Keratinocyte (primary cell): ENCODE measurements at regions not wholly inside any gene's neighbourhood (a gene's known extent, or its start where the extent isn't known, plus 50 kb on each side); places are given as distances from the start of the nearest gene placed in this dataset.

ENCODE experiments used
- DNase-seq: peaks from one replicate; pipeline ENCODE4 v3.0.0-alpha.2; 2011; ENCODE audit warnings: low read depth, missing footprints, low spot score
- FAIRE-seq: peaks from 2 replicates; lab custom pipeline; 2011; peaks lifted over from hg19 to GRCh38; lab: Jason Lieb, UNC
- H2AFZ ChIP-seq: 2 replicates; pipeline ENCODE4 v1.6.0; 2012; ENCODE audit warnings: low read length, control low read depth, inconsistent platforms; ENCODE audit not compliant: control insufficient read depth
- H3K27ac ChIP-seq: 2 replicates; pipeline ENCODE4 v1.5.1; 2011; ENCODE audit warnings: low read length; ENCODE audit not compliant: control insufficient read depth, insufficient read depth
- H3K27me3 ChIP-seq: 3 replicates; pipeline ENCODE4 v1.6.0; 2011; ENCODE audit warnings: low read length; ENCODE audit not compliant: control insufficient read depth, insufficient read depth; ENCODE audit errors: extremely low read depth
- H3K36me3 ChIP-seq, 2 experiments: 2 replicates in 1 of 2; 3 replicates in 1 of 2; pipeline ENCODE4 v1.5.1; 2011; ENCODE audit warnings: low read length in 2 of 2, mild to moderate bottlenecking in 1 of 2; ENCODE audit not compliant: control insufficient read depth in 2 of 2, insufficient read depth in 2 of 2; ENCODE audit errors: extremely low read depth in 1 of 2
- H3K4me1 ChIP-seq: 3 replicates; pipeline ENCODE4 v1.5.1; 2011; ENCODE audit warnings: low read length; ENCODE audit not compliant: control insufficient read depth, insufficient read depth; ENCODE audit errors: extremely low read depth
- H3K4me2 ChIP-seq: 3 replicates; pipeline ENCODE4 v1.6.0; 2011; ENCODE audit warnings: low read depth, low read length; ENCODE audit not compliant: control insufficient read depth, insufficient read depth; ENCODE audit errors: extremely low read depth
- H3K4me3 ChIP-seq, 3 experiments: fragments of 200-600 bp in 1 of 3; sonication (generic) in 1 of 3; 2 replicates in 2 of 3; 3 replicates in 1 of 3; pipeline ENCODE4 v1.5.1; 2011 to 2016; ENCODE audit warnings: low read length in 3 of 3, mild to moderate bottlenecking in 3 of 3, control low read depth in 2 of 3, inconsistent platforms in 1 of 3, low read depth in 1 of 3, mixed read lengths in 1 of 3, mixed run types in 1 of 3, moderate library complexity in 1 of 3; ENCODE audit not compliant: control insufficient read depth in 2 of 3, insufficient read depth in 2 of 3; ENCODE audit errors: extremely low read depth in 1 of 3
- H3K79me2 ChIP-seq: 2 replicates; pipeline ENCODE4 v1.6.0; 2012; ENCODE audit warnings: low read length; ENCODE audit not compliant: control insufficient read depth, insufficient read depth
- H3K9ac ChIP-seq: 3 replicates; pipeline ENCODE4 v1.6.0; 2011; ENCODE audit warnings: low read length; ENCODE audit not compliant: control insufficient read depth, insufficient read depth; ENCODE audit errors: extremely low read depth
- H3K9me1 ChIP-seq: 3 replicates; pipeline ENCODE4 v1.6.0; 2011; ENCODE audit warnings: low read length; ENCODE audit not compliant: control insufficient read depth, insufficient read depth; ENCODE audit errors: extremely low read depth
- H3K9me3 ChIP-seq: 2 replicates; pipeline ENCODE4 v1.5.1; 2012; ENCODE audit warnings: low read depth, low read length; ENCODE audit not compliant: control insufficient read depth
- H4K20me1 ChIP-seq: 3 replicates; pipeline ENCODE4 v1.6.0; 2011; ENCODE audit warnings: low read length; ENCODE audit not compliant: control insufficient read depth, insufficient read depth; ENCODE audit errors: extremely low read depth
- CTCF ChIP-seq, 3 experiments: IDR thresholded peaks in 1 of 3; conservative IDR thresholded peaks in 1 of 3; optimal IDR thresholded peaks in 1 of 3; 2 replicates in 2 of 3; 3 replicates in 1 of 3; pipeline versions ENCODE3 to v1.5.1; 2011; ENCODE audit warnings: low read length in 3 of 3, mild to moderate bottlenecking in 3 of 3, moderate library complexity in 2 of 3, control low read depth in 1 of 3, inconsistent platforms in 1 of 3; ENCODE audit not compliant: insufficient read depth in 2 of 3; ENCODE audit errors: extremely low read depth in 1 of 3
- EZH2 ChIP-seq: IDR thresholded peaks from one replicate; pipeline ENCODE4 v1.6.1; 2012; ENCODE audit warnings: inconsistent platforms, mild to moderate bottlenecking, low read length, moderate library complexity
- dilution Hi-C: fragments of 300-500 bp; cut with MboI; formaldehyde crosslinking; loops from one replicate; pipeline ENCODE4 v1.7.0; 2020; ENCODE audit warnings: low sequenced_read_pairs; ENCODE audit not compliant: extremely low pct_ligation_motif_present

- Histone ChIP-seq H3K9ac (no peak overlapping the region), H3K36me3 (no peaks in the 10 kb centered on the region), H2AFZ (no peak overlapping the region), H3K9me3 (no peaks in the 10 kb centered on the region), H3K27me3 (no peaks in the 10 kb centered on the region), H3K79me2 (no peaks in the 10 kb centered on the region), H3K4me1 (no peaks in the 10 kb centered on the region), H3K9me1 (no peaks in the 10 kb centered on the region), H3K4me3 (no peak overlapping the region), H4K20me1 (no peaks in the 10 kb centered on the region), H3K27ac (no peak overlapping the region), H3K4me2 (no peak overlapping the region)
- FAIRE-seq (no peak), DNase-seq (no peak)
- no peak for TF ChIP-seq EZH2
- TF ChIP-seq CTCF (optimal IDR thresholded peaks at IDR 0.05 in 1 of 3, IDR thresholded peaks at IDR 0.05 in 1 of 3, conservative IDR thresholded peaks at IDR 0.05 in 1 of 3; ENCODE audit: extremely low read depth in 1 of 3, insufficient read depth in 2 of 3, low read length in 3 of 3): no peak
- dilution Hi-C loops: no loop called here
These were observed 280.2 kb downstream of the SP3 start for GRCh38 chr2:173684896-173685459.

- TF ChIP-seq CTCF (optimal IDR thresholded peaks at IDR 0.05 in 1 of 3, IDR thresholded peaks at IDR 0.05 in 1 of 3, conservative IDR thresholded peaks at IDR 0.05 in 1 of 3; ENCODE audit: extremely low read depth in 1 of 3, insufficient read depth in 2 of 3, low read length in 3 of 3) (no peak), EZH2 (no peak)
- Histone ChIP-seq H3K4me1 (no peaks in the 10 kb centered on the region), H3K4me2 (no peak overlapping the region), H3K27ac (no peak overlapping the region), H3K9me3 (no peaks in the 10 kb centered on the region), H4K20me1 (no peaks in the 10 kb centered on the region), H2AFZ (no peak overlapping the region), H3K79me2 (no peaks in the 10 kb centered on the region), H3K27me3 (no peaks in the 10 kb centered on the region), H3K9ac (no peak overlapping the region), H3K4me3 (no peak overlapping the region), H3K9me1 (no peaks in the 10 kb centered on the region), H3K36me3 (no peaks in the 10 kb centered on the region)
- FAIRE-seq (no peak), DNase-seq (no peak)
- dilution Hi-C loops: no loop called here
These were observed 274.8 kb downstream of the SP3 start for GRCh38 chr2:173690349-173690748.
